Left colon (tissue), 2 donors: ENCODE measurements at regions not wholly inside any gene's neighbourhood (a gene's known extent, or its start where the extent isn't known, plus 50 kb on each side); places are given as distances from the start of the nearest gene placed in this dataset.

Experiments used
- ATAC-seq: fragments of 200-7000 bp; cut with Tn5 transposase; one replicate; pipeline ENCODE4 v1.9.1; 2020; ENCODE audit warnings: mild to moderate bottlenecking, moderate library complexity
- DNase-seq, 2 donors: peaks; one replicate each; pipeline ENCODE4 v3.0.0-alpha.2; 2020
- intact Hi-C, 2 donors: fragments of 100-400 bp; cut with DNase I in 1 of 2; cut with micrococcal nuclease in 1 of 2; formaldehyde crosslinking; loops; one replicate each; pipeline versions ENCODE4 v1.11.2 to v1.14.0; 2022; cut with DNase I, micrococcal nuclease
- donor health status: DM: no; HTN: no; CAD: no.
- donor health status: DM: yes; HTN: yes; CAD: no.

DNA sequence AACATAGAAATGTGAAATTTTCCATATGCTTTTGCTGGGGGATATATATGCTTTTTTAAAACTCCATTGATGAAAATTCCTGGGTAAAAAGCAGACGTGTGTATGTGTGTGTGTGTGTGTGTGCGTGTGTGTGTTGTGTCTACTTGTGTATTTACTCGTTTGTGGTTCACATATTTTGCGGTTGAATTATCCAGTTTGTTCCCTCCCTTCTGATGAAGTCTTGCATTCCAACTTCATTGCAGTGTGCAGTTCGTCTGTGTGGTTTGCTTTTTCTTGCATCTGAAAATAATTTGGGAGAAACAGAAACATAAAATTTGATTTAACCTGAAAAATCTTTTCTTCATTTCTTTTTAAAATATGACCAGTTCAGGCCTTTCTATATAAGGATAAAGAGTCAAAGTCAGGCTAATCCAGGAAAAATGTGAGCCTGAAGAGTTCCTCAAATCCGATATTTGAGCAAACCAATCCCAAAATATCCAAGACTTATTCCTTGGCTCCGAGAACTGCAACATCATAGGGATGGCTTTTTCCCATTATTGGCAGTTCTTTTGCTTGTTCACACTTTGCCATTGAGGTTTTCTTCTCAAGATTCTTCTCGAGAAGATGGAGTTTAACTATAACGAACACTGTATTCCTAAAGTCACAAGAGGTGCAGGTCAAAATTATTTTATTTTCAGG, 202.2 kb upstream of the CCN2 start:
- DNase-seq (no peak), ATAC-seq (no peak)
- intact Hi-C loops = no loop called here

DNA sequence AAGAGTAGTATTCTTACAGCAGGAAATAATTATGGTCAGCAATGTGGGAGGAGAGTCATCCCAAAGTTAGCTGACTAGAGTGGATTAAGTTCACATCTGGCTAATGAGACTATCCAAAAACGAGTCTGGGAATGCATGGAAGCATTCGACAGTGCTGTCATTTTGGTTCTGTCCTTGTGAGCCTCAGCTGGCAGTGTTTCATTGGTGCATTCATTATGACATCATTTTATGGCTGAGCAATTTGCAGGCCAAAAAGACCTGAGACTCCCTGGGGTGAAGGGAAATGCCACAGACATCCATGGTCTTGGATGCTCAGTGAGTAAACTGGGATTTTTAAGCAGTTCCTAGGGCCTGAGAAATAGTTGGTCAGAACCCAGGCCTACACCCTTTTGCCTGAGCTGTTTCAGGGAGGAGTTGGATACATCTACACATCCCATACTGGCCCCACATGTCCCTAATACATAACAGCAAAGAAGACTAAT, 196.4 kb upstream of the CCN2 start:
- DNase-seq (no peak), ATAC-seq (no peak)
- intact Hi-C loops = no loop called here

DNA sequence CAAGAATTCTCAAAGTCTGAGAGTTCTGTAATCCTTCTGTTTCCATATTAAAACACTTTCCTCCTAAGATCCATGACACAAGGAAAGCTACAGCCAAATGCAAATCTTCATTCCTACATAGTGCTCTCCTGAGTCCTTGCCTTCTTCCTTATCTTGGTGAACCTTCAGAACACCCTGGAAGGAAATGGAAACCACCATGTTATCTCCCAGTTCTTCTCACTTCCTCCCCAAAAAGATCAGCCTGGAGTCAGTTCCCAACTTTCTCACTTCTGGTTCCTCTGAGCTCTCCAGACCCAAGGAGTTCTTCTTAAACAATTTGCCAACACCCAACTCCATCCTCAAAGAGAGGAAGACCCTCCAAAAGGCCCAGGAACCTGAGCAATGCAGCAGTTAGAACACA, 193.3 kb upstream of the CCN2 start:
- no peak for ATAC-seq
- DNase-seq = no peak
- intact Hi-C loops = no loop called here

DNA sequence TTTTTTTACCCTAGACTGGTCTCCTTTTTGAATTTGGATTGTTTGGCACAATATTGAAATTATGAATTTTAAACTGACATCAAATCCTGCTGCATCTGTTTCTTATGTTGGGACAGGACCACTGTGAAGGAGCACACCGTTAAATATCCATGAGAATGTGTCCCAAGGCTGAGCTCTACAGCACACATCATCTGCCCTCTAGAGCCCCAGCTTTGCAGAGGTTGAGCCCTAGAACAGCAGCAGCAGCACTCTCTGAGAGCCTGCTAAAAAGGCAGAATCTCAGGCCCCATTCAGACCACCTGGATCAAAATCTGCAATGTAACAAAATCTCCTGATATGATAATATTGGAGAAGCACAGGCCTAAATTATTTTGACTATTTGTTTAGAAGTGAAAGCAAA, 192.1 kb upstream of the CCN2 start:
- no peak for ATAC-seq
- no peak for DNase-seq
- intact Hi-C loops = no loop called here

DNA sequence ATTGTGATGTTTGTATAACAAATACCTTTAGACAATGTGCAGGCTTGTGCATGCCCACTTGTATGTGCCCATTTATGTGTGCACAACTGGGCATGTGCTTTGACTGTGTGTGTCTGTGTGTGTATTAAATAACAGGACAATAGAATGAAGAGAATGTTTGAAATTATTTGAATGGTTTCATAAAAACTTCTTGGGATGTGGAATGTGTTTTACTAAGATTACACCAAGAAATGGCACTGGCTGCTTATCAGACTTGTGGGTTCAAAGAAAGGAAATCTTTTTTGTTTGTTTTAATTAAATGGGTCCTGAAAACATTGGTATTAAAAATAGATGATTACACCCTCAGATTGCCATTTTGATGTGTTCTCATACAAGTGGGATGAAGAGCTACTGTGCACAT, 191.6 kb upstream of the CCN2 start:
- intact Hi-C loops = no loop called here
- DNase-seq = no peak
- no peak for ATAC-seq

DNA sequence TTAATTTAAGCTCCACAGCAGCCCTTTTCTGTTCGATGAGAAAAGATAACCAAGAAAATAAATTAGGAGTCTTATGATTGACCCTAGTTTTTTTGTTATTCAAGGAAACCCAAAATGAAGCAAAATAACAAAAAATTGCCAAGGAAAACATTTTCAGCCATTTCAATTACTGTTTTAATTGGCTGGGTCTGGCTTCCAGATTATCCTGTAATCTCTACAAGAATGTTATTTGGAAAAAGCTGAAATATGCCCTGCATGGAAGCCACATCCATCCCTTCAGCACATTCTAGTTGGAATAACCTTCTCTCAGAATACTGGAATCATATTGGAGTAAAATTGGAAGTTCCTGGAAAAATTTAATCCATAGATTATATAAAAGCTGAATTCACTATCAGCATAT, 191.1 kb upstream of the CCN2 start:
- no peak for ATAC-seq
- intact Hi-C loops = no loop called here
- no peak for DNase-seq

DNA sequence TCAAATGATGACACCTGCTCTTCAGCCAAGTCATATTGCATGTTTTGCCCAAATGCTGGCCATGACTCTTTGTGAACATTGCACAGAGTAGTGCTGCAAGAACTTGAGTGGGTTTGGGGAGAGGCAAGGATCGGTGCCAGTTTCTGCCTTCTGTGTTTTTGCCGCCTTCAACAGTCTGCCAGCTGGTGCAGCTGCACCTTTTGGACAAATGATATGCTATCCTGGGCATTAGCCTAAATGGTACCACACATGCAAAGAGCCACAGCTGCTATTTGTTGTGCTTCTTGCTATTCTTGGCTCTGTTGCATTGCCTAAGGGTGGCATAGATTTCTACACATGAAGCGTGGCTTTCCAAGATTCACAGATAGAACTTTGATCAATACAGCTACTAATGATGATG, 189.0 kb upstream of the CCN2 start:
- DNase-seq (no peak), ATAC-seq (no peak)
- intact Hi-C loops = no loop called here

DNA sequence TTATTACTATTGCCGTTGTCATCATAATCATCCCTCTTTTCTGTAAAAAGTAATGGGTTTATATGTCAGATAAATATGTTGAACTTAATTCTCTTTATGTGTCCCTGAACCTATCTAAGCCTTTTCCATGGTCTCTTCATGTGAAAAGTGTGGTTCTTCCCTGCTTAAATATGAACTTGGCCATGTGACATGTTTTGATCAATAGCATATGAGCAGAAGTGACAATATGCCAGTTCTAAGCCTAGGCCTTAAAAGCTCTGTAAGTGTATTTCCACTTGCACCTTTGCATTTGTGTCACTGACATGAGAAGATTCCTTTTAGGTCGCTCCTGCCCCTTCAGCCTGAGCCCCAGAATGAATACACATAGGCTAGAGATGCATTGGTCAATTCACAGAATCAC, 188.4 kb upstream of the CCN2 start:
- ATAC-seq = no peak

DNA sequence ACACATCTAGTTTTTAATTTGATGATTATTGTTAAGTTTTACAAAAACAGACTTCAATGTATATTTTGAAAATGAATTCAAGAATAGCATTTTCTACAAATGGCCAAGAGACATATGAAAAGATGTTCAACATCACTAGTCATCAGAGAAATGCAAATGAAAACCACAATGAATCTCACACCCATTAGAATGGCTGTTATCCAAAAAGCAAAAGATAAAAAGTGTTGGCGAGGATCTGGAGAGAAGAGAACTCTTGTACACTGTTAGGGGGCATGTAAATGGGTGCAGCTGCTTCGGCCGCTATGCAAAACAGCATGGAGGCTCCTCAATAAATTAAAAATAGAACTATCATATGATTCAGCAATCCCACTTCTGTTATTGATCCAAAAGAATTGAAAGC, 185.8 kb upstream of the CCN2 start:
- ATAC-seq (no peak), DNase-seq (no peak)
- intact Hi-C loops = no loop called here

More for the DNA sequence above, 188.4 kb upstream of the CCN2 start:
- no peak for DNase-seq
- intact Hi-C loops = no loop called here

DNA sequence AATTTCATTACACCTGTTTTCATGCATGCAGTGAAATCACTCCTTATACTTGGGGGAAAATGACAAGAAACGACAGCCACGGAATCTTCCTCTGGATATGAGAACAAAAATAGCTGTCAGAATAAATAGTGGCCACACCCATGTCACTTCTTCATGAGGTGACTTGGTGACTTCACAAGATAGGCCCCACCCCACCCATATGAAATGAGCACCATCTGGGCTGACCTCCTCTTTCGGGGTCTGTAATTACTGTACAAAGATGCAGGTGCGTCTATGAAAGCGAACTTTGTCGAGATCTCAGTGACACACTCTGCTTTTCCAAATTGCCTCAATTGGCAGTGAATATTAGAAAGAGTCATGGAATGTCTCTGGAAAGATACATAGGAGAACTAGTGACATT, 184.2 kb upstream of the CCN2 start:
- intact Hi-C loops = no loop called here
- DNase-seq = no peak
- no peak for ATAC-seq

DNA sequence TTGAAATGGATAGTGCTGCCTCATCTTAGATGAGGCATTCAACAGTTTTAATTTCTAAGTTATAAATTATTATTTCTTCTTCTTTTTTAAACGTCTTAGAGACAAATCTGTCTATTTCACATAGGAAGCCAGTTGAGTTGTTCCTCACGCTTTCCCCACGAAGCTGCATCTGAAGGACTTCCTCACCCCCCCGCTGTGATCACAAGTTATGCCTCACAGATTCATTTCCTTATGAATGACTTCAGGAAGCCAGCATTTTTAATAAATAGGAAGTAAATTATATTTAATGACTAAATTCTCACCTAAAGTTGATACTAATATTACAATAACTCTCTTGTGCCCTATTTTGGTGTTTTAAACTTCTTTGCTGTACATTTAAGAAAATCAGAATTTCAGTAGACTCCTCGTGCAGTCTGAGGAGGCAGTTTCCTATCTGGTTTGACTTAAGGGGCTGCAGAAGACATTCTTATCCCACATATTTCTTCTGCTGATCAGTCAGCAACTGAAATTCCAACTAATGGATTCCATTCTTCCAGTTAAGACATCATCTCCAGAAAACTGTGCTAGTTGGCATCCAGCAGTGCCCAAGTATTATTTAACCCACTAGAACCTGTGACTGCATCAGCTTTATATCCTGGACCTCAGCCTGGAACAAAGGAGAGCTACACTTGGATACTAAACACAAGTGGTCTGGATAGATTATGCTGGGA, 182.7 kb upstream of the CCN2 start:
- peak; percentile 12 to 27 for DNase-seq
- ATAC-seq = no peak
- intact Hi-C loops = no loop called here

DNA sequence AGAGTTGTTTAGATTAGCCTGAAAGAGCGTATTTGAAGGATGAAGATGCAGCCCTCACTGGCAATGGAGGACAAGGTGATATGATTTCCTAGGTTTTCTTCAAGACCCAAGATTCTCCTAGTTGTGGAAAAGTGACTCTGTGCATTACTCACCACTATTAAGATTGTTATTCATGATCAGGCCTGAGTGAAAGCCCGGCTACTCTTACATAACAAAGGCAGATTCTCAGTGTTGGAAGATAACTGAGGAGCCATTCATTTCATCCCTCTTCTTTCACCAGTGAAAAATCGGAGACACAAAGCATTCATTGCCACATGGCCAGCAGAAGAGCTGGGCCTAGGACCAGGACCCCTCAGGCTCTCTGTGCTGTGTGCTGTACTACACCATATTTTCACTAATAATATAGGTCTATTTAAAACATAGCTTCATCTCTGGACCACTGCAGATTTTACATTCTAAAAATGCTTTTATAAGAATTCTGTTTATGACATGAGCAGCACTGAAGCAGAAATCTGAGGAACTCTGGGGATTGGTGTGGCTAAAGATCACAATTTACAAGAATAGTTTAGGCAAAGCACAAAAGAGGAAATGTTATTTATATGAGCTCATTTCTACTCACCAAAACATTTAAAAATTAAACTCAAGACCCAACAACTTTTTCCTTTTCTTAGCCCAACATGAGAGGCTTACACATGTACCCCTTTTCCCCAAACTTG, 181.9 kb upstream of the CCN2 start:
- no peak for DNase-seq
- intact Hi-C loops = no loop called here
- no peak for ATAC-seq

DNA sequence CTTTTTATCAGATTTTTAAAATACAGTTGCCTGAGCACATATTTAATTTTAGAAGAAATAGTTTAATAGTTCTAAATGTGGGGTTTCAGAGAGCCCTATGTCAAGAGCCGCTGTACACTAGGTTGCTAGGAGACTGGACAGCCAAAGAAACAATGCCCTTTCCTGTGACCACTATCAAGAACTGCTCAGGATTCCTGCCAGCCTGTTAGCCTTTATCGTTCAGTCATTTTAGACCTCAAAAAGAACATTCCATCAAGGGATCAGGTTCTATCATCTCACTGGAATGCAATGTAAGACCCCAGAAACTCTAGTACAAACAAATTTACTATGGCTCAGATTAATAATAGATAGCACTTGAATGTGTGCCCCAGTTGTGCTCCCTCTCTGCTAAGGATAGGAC, 181.2 kb upstream of the CCN2 start:
- ATAC-seq (no peak), DNase-seq (no peak)
- intact Hi-C loops = no loop called here

DNA sequence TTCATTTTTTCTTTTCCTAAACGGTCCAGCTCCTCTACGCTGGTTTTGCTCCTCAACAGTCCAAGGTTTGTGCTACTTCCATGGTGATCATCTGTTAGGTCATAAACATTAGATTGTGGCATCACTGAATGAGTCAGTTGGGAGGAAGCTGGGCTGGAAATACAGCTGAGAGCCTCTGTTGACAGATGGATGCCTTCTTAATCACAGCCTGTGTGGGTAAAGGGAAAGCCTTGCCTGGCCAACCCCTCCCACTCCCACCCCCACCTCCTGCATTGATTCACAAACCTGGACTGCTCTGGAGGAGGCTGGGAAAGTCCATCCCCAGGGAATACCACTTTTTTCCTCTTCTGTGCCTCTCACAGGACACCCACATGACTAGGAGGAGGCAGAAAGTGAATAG, 180.6 kb upstream of the CCN2 start:
- DNase-seq (no peak), ATAC-seq (no peak)
- intact Hi-C loops = no loop called here

DNA sequence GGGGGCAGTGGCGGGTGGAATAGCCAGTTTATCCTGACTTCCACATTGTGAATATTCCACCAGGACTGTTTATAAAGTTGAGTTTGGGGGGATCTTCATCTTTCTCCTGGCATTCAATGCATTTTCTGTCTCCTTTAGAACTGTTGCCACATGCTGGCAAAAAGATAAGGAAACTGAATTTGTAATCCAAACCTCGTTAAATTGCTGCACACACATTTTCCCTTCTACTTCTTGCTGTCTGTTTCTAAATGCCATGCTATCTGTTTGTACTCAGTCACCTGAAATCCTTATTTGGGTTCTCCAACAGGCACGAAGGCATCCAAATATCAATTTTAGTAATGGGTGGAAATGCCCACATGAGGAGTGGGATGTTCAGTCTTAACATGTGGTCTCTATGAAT, 180.2 kb upstream of the CCN2 start:
- DNase-seq (no peak), ATAC-seq (no peak)
- intact Hi-C loops = no loop called here

DNA sequence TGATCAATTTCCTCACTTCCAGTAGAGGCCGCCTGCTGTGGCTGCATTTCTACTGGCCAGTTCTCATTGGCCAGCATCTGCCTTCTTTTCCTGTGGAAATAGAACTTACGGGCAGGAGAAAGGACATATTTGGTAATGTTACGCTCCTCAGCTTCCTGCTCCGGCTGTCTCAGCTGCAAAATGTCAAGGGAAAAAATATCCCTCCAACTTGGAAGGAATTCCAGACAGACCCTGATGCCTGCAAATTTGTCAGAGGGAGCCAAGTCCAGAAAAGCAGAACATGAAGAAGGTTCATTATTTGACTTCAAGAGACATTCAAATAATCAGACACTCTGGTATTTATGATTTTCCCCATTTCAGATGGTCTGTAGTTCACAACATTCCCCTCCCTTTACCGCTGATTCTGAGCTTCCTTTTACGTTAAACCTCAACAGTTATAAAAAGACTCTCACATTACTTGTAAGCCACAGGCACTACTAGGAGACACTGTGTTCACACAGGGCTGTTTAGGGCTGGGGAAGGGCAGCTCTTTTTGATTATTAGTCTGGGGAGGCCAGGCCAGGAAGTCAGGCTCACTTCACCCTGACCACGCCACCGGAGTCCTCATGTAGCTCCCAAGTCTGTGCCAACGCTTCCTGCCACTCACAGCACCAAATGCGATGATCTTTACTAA, 179.6 kb upstream of the CCN2 start:
- peak in 1 of 2 donors; percentile 28 for DNase-seq
- intact Hi-C loops = no loop called here
- ATAC-seq = no peak

DNA sequence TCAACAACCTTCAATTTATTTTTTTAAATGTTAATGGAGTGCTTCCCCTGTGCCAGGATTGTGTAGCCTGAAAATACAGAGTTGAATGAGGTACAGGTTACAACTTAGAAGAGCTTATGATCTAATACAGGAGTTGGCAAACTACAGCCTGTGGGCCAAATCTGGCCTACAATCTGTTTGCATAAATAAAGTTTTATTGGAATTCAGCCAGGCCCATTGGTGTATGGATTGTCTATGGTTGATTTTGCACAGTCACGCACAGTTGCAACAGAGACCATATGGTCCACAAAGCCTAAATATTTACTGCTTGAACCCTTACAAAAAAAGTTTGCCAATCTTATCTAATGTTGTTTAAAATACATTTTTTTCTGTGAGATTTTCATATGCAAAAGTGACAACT, 177.3 kb upstream of the CCN2 start:
- DNase-seq (no peak), ATAC-seq (no peak)
- intact Hi-C loops = no loop called here

DNA sequence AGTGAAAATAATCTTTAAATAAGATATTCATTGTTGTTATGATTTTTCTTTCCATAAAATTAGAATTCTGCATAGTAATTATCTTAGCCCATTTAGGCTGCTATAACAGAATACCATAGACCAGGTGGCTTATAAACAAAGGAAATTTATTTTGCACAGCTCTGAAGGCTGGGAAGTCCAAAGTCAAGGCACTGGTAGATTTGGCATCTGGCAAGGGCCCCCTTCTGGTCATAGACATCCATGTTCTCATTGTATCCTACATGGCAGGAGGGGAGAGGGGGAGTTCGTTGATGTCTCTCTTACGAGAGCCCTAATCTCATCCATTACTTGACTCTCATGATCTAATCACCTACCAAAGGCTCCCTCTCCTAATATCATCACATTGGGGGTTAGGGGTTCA, 175.0 kb upstream of the CCN2 start:
- intact Hi-C loops = no loop called here
- ATAC-seq (no peak), DNase-seq (no peak)

DNA sequence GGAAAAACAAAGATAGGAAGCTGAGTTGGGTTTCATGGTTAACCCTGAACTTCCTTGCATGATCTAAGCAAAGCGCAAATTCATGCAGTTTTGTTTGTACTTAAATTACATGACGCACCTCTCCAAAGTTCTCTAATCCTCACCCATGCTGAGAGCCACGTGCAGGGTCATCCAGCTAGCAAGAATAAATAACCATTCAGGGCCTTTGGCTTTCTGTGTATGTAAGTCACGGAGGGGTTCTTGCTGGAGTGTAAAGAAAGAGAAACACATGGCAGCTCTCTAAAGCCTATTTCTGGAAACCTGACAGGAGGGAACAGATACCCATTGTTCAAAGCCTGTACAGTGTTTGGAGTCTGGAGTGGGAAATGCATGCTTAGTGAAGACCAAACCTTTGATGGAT, 171.7 kb upstream of the CCN2 start:
- intact Hi-C loops = no loop called here
- ATAC-seq (no peak), DNase-seq (no peak)

DNA sequence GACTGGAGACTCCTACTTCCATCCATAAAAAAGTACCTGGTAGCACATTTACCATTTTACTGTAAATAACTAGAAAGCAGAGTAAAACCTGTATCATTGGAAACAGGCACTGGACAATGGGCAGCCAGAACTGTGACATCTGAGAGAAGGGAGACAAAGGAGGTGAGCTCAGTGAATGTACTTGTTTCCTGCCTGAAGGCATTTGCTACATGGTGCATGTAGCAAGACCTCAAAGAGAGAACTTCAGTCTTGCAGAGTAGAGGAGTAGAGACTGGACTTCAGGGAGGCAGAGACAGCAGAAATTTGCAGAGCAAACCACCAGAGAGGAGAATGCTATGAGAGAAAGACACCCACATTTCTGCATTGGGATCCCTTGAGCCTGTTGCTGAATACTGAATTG, 171.0 kb upstream of the CCN2 start:
- intact Hi-C loops = no loop called here
- DNase-seq = no peak
- ATAC-seq = no peak
